ENCODE measurements at regions not wholly inside any gene's neighbourhood (a gene's known extent, or its start where the extent isn't known, plus 50 kb on each side); places are given as distances from the start of the nearest gene placed in this dataset.

GRCh38 chr17:54544249-54544648 is 356.4 kb upstream of the TOM1L1 start:
- no peaks in the 10 kb centered on the region for H4K20me1 ChIP-seq (ENCODE audit: insufficient read depth, low read length)
- no peak overlapping the region for H3K4me3 ChIP-seq (ENCODE audit: low read depth, low read length, poor library complexity, severe bottlenecking)
- H3K79me2 ChIP-seq (ENCODE audit: insufficient read depth, low read depth, low read length): no peaks in the 10 kb centered on the region
- intact Hi-C loops (cut with micrococcal nuclease; ENCODE audit: unreplicated experiment): no loop called here
- BruUV-seq (replicated peaks): no TSS peak
- TF ChIP-seq CTCF (conservative IDR thresholded peaks at IDR 0.05; ENCODE audit: low read length) (no peak), EZH2phosphoT487 (IDR thresholded peaks at IDR 0.05; ENCODE audit: borderline replicate concordance, low read depth, low read length) (no peak)
- H3K36me3 ChIP-seq (ENCODE audit: insufficient read depth, low read length): no peaks in the 10 kb centered on the region
- H3K9me2 ChIP-seq (ENCODE audit: insufficient read depth, low read length): no peaks in the 10 kb centered on the region
- no peak for DNase-seq (ENCODE audit: low spot score)
- ChIA-PET POLR2A (no interaction called here), CTCF (ENCODE audit: unreplicated experiment) (no interaction called here)
- no peak overlapping the region for H2AFZ ChIP-seq (ENCODE audit: low read length)
- H3K27ac ChIP-seq (ENCODE audit: low read depth, low read length, poor library complexity, severe bottlenecking): no peak overlapping the region
- no peak overlapping the region for H3K4me2 ChIP-seq (ENCODE audit: low read length)
- no peaks in the 10 kb centered on the region for H3K4me1 ChIP-seq (ENCODE audit: insufficient read depth, low read length, poor library complexity, severe bottlenecking)
- no peaks in the 10 kb centered on the region for H3K9me3 ChIP-seq (ENCODE audit: low read length)

GRCh38 chr17:54559883-54560282 is 340.8 kb upstream of the TOM1L1 start:
- no peak overlapping the region for H3K4me2 ChIP-seq (ENCODE audit: low read length)

More at GRCh38 chr17:54559883-54560282, 340.8 kb upstream of the TOM1L1 start:
- Histone ChIP-seq H3K36me3 (ENCODE audit: insufficient read depth, low read length) (no peaks in the 10 kb centered on the region), H3K4me1 (ENCODE audit: insufficient read depth, low read length, poor library complexity, severe bottlenecking) (no peaks in the 10 kb centered on the region), H2AFZ (ENCODE audit: low read length) (no peak overlapping the region), H3K79me2 (ENCODE audit: insufficient read depth, low read depth, low read length) (no peaks in the 10 kb centered on the region), H3K27ac (ENCODE audit: low read depth, low read length, poor library complexity, severe bottlenecking) (no peak overlapping the region), H3K9me2 (ENCODE audit: insufficient read depth, low read length) (no peaks in the 10 kb centered on the region), H3K4me3 (ENCODE audit: low read depth, low read length, poor library complexity, severe bottlenecking) (no peak overlapping the region), H4K20me1 (ENCODE audit: insufficient read depth, low read length) (no peaks in the 10 kb centered on the region), H3K9me3 (ENCODE audit: low read length) (no peaks in the 10 kb centered on the region)
- no peak for TF ChIP-seq CTCF (conservative IDR thresholded peaks at IDR 0.05; ENCODE audit: low read length)
- no peak for TF ChIP-seq EZH2phosphoT487 (IDR thresholded peaks at IDR 0.05; ENCODE audit: borderline replicate concordance, low read depth, low read length)
- ChIA-PET CTCF (ENCODE audit: unreplicated experiment) (no interaction called here), POLR2A (no interaction called here)
- no TSS peak for BruUV-seq (replicated peaks)
- intact Hi-C loops (cut with micrococcal nuclease; ENCODE audit: unreplicated experiment): no loop called here
- no peak for DNase-seq (ENCODE audit: low spot score)
